GM23248 (cell line): ENCODE measurements at regions not wholly inside any gene's neighbourhood (a gene's known extent, or its start where the extent isn't known, plus 50 kb on each side); places are given as distances from the start of the nearest gene placed in this dataset.

ENCODE experiments used
- EZH2 ChIP-seq: fragments of 200-600 bp; sonication (generic); IDR thresholded peaks from 2 replicates; pipeline ENCODE4 v1.6.1; 2018; ENCODE audit warnings: antibody characterized with exemption, mild to moderate bottlenecking; ENCODE audit not compliant: insufficient read depth, poor library complexity, severe bottlenecking
- EZH2phosphoT487 ChIP-seq: fragments of 200-600 bp; sonication (generic); IDR thresholded peaks from 2 replicates; pipeline ENCODE4 v1.6.1; 2018; ENCODE audit warnings: antibody characterized with exemption, moderate library complexity, mild to moderate bottlenecking, low read depth; ENCODE audit not compliant: insufficient read depth

DNA sequence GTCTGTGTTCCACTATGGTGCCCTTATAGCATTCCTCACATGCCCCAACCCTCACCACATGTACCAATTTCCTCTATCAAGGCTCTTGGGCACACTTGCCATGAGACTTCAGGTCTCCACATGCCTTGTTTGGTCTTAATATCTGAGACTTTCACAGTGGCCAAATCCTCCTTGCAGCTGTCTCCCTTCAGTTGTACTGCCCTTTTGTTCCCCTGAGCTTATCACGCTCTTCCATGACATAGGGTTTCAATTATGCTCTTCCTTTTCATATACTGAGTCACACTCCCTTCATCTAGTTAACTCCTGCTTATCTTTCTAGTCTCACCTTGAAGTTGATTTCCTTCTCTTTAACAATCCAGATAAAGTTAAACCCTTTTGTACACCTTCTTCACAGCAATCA lies 212.9 kb downstream of the PDHA2 start:
- TF ChIP-seq EZH2 (no peak), EZH2phosphoT487 (no peak)
